DND-41 (cell line): ENCODE measurements at regions not wholly inside any gene's neighbourhood (a gene's known extent, or its start where the extent isn't known, plus 50 kb on each side); places are given as distances from the start of the nearest gene placed in this dataset.

ENCODE experiments used
- ATAC-seq: fragments of 200-7000 bp; cut with Tn5 transposase; 3 replicates; pipeline ENCODE4 v1.9.1; 2021; ENCODE audit warnings: low read depth; ENCODE audit not compliant: insufficient read depth
- DNase-seq: peaks from one replicate; pipeline ENCODE4 v3.0.0-alpha.2; 2020
- H2AFZ ChIP-seq: 2 replicates; pipeline ENCODE4 v1.6.0; 2012; ENCODE audit warnings: low read depth, low read length
- H3K27ac ChIP-seq: 2 replicates; pipeline ENCODE4 v1.5.1; 2012; ENCODE audit warnings: low read length, inconsistent platforms
- H3K27me3 ChIP-seq: fragments of 200-600 bp; sonication (generic); 2 replicates; pipeline ENCODE4 v1.6.0; 2012; ENCODE audit warnings: low read length, mild to moderate bottlenecking, inconsistent platforms; ENCODE audit not compliant: insufficient read depth, poor library complexity
- H3K36me3 ChIP-seq: 2 replicates; pipeline ENCODE4 v1.5.1; 2012; ENCODE audit warnings: low read length, inconsistent platforms; ENCODE audit not compliant: insufficient read depth
- H3K4me1 ChIP-seq: 2 replicates; pipeline ENCODE4 v1.5.1; 2012; ENCODE audit warnings: mild to moderate bottlenecking, low read length; ENCODE audit not compliant: insufficient read depth
- H3K4me2 ChIP-seq: 2 replicates; pipeline ENCODE4 v1.6.0; 2012; ENCODE audit warnings: mild to moderate bottlenecking, moderate library complexity, low read length, inconsistent platforms; ENCODE audit not compliant: insufficient read depth
- H3K4me3 ChIP-seq, 2 experiments: fragments of 200-600 bp in 1 of 2; shearing (Covaris generic) in 1 of 2; 2 replicates each; pipeline ENCODE4 v1.5.1; 2012 to 2016; ENCODE audit warnings: inconsistent platforms in 2 of 2, low read length in 2 of 2, mild to moderate bottlenecking in 2 of 2, low read depth in 1 of 2, moderate library complexity in 1 of 2
- H3K79me2 ChIP-seq: 2 replicates; pipeline ENCODE4 v1.6.0; 2012; ENCODE audit warnings: low read length, inconsistent platforms; ENCODE audit not compliant: insufficient read depth
- H3K9ac ChIP-seq: 2 replicates; pipeline ENCODE4 v1.6.0; 2012; ENCODE audit warnings: low read depth, mild to moderate bottlenecking, inconsistent platforms, low read length, moderate library complexity
- H3K9me3 ChIP-seq: 2 replicates; pipeline ENCODE4 v1.5.1; 2012; ENCODE audit warnings: low read length, moderate library complexity, mild to moderate bottlenecking, inconsistent platforms; ENCODE audit not compliant: insufficient read depth, severe bottlenecking
- H4K20me1 ChIP-seq: 2 replicates; pipeline ENCODE4 v1.6.0; 2012; ENCODE audit warnings: low read length; ENCODE audit not compliant: insufficient read depth
- EZH2 ChIP-seq: IDR thresholded peaks from 3 replicates; pipeline ENCODE4 v1.6.1; 2012; ENCODE audit warnings: borderline replicate concordance, low read depth, mild to moderate bottlenecking, moderate library complexity, low read length, inconsistent platforms; ENCODE audit not compliant: severe bottlenecking
- TF ChIP-seq, protein P1 (sequence below): IDR thresholded peaks from 2 replicates; pipeline ENCODE4 v1.5.1; 2012; ENCODE audit warnings: borderline replicate concordance, low read length, moderate library complexity, mild to moderate bottlenecking; ENCODE audit not compliant: poor library complexity, severe bottlenecking; ENCODE audit errors: extremely low read depth

DNA sequence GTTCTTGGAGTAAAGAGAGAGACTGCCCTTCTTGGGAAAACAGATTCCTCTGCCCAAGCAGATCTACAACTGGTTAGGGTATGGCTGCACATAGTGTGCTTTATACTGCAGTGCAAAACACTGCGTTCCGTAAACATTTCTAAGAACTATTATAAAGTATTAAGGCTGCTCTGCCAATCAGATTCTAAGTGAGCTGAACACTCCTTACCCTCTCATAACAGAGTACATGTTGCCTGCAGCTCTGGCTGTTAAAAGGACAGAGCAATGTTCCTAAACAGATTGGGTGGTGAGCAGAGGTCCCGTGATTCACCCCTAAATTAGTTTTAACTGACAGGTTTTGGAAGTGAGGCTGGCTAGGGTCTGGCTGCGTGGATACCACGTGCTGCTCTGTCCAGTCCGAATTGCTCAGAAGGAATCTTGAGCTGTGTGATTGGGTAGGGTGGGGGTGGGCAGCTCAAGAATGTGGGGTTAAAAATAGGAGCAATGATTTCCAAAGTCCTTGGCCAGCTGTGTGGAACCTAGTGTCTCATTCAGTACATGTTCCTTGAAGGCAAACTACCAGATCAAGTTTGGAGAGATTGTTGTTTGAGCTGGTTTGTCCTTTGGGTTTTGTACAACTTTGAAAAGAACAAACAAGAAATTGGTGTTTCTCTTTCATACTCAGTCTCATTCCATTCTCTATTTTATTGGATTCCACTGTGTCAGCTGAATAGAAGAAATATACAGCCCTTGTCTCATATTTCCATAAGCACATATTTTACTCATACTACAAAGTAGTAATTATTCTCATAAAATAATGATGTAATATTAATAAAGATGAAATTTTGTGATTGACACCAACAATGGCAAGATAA is 497.6 kb upstream of the CD180 start:
- no peaks in the 10 kb centered on the region for H3K27me3 ChIP-seq
- DNase-seq (no peak), ATAC-seq (no peak)

DNA sequence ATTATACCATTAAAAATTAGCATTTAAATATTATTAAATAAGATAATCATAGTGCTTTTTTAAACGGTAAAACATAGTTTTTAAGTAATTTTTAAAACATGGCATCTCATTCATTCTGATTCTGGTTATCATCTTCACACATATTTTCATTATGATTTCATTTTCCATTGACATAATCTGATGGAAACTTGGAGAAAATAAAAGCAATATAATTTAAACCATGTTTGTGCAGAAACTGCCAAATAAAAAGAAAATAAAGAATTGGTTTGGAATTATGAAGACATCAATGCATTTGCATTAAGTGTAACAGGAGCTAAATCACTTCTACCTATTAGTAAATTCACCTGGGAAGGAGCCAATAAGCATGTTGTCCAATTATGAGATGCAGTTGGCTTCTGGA is 490.1 kb upstream of the CD180 start:
- H3K79me2 ChIP-seq, result no peaks in the 10 kb centered on the region
- H3K36me3 ChIP-seq, result no peaks in the 10 kb centered on the region
- H4K20me1 ChIP-seq, result no peaks in the 10 kb centered on the region
- no peak overlapping the region for H3K9ac ChIP-seq
- no peaks in the 10 kb centered on the region for H3K9me3 ChIP-seq
- TF ChIP-seq, protein P1, sequence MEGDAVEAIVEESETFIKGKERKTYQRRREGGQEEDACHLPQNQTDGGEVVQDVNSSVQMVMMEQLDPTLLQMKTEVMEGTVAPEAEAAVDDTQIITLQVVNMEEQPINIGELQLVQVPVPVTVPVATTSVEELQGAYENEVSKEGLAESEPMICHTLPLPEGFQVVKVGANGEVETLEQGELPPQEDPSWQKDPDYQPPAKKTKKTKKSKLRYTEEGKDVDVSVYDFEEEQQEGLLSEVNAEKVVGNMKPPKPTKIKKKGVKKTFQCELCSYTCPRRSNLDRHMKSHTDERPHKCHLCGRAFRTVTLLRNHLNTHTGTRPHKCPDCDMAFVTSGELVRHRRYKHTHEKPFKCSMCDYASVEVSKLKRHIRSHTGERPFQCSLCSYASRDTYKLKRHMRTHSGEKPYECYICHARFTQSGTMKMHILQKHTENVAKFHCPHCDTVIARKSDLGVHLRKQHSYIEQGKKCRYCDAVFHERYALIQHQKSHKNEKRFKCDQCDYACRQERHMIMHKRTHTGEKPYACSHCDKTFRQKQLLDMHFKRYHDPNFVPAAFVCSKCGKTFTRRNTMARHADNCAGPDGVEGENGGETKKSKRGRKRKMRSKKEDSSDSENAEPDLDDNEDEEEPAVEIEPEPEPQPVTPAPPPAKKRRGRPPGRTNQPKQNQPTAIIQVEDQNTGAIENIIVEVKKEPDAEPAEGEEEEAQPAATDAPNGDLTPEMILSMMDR, result no peak
- TF ChIP-seq EZH2, result no peak
- H3K27ac ChIP-seq, result no peak overlapping the region
- H2AFZ ChIP-seq, result no peak overlapping the region
- no peak overlapping the region for H3K4me3 ChIP-seq
- H3K27me3 ChIP-seq, result no peaks in the 10 kb centered on the region
- no peaks in the 10 kb centered on the region for H3K4me1 ChIP-seq
- no peak overlapping the region for H3K4me2 ChIP-seq
- ATAC-seq, result no peak
- no peak for DNase-seq

More for the DNA sequence above, 497.6 kb upstream of the CD180 start:
- Histone ChIP-seq H3K79me2 (no peaks in the 10 kb centered on the region), H3K27ac (no peak overlapping the region), H3K9ac (no peak overlapping the region), H3K4me2 (no peak overlapping the region), H4K20me1 (no peaks in the 10 kb centered on the region), H3K36me3 (no peaks in the 10 kb centered on the region), H3K9me3 (no peaks in the 10 kb centered on the region), H2AFZ (no peak overlapping the region), H3K4me3 (no peak overlapping the region), H3K4me1 (no peaks in the 10 kb centered on the region)
- no peak for TF ChIP-seq EZH2
- TF ChIP-seq, protein P1, result no peak

DNA sequence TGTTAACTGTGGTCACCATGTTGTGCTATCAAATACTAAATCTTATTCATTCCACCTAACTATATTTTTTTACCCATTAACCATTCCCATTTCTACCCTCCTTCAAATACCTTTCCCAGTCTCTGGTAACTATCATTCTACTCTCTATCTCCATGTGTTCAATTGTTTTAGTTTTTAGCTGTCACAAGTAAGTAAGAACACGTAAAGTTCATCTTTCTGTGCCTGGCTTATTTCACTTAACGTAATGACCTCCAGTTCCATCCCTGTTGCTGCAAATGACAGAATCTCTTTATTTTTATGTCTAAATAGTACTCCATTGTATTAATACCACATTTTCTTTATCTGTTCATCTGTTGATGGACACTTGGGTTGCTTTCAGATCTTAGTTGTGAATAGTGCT is 485.1 kb upstream of the CD180 start:
- H3K4me2 ChIP-seq, result no peak overlapping the region
- no peak overlapping the region for H2AFZ ChIP-seq
- no peaks in the 10 kb centered on the region for H3K27me3 ChIP-seq
- no peak for ATAC-seq
- H3K79me2 ChIP-seq, result no peaks in the 10 kb centered on the region
- no peak overlapping the region for H3K9ac ChIP-seq
- no peak overlapping the region for H3K4me3 ChIP-seq
- H3K36me3 ChIP-seq, result no peaks in the 10 kb centered on the region
- no peak for DNase-seq
- TF ChIP-seq, protein P1, result no peak
- TF ChIP-seq EZH2, result no peak
- H4K20me1 ChIP-seq, result no peaks in the 10 kb centered on the region
- no peaks in the 10 kb centered on the region for H3K9me3 ChIP-seq
- H3K27ac ChIP-seq, result no peak overlapping the region
- no peaks in the 10 kb centered on the region for H3K4me1 ChIP-seq
